Progenitor cell of endocrine pancreas (in vitro differentiated cells): ENCODE measurements at regions not wholly inside any gene's neighbourhood (a gene's known extent, or its start where the extent isn't known, plus 50 kb on each side); places are given as distances from the start of the nearest gene placed in this dataset.

Experiments used
- DNase-seq: peaks from one replicate; pipeline ENCODE4 v3.0.0; 2021; ENCODE audit warnings: low spot score; ENCODE audit not compliant: unreplicated experiment
- H3K27ac Mint-ChIP-seq: 2 replicates; pipeline ENCODE4 v1.8.0; 2021; ENCODE audit warnings: mild to moderate bottlenecking, moderate library complexity, mixed read lengths
- H3K27me3 Mint-ChIP-seq: 2 replicates; pipeline ENCODE4 v1.8.0; 2021; ENCODE audit warnings: mixed read lengths
- H3K36me3 Mint-ChIP-seq: 2 replicates; pipeline ENCODE4 v1.8.0; 2022; ENCODE audit warnings: mixed read lengths; ENCODE audit not compliant: insufficient read depth
- H3K4me1 Mint-ChIP-seq: 2 replicates; pipeline ENCODE4 v1.8.0; 2021; ENCODE audit warnings: low read depth, mixed read lengths
- H3K4me3 Mint-ChIP-seq: 2 replicates; pipeline ENCODE4 v1.8.0; 2021; ENCODE audit warnings: low read depth, mild to moderate bottlenecking, moderate library complexity, mixed read lengths
- H3K9me3 Mint-ChIP-seq: 2 replicates; pipeline ENCODE4 v1.8.0; 2021; ENCODE audit warnings: low read depth, mixed read lengths
- TF ChIP-seq, protein P1 (sequence below): fragments of 200-600 bp; sonication (generic); IDR thresholded peaks from one replicate; pipeline ENCODE4 v1.5.0; 2021; ENCODE audit warnings: antibody characterized with exemption, mild to moderate bottlenecking; ENCODE audit not compliant: unreplicated experiment

- H3K4me1 Mint-ChIP-seq: no peaks in the 10 kb centered on the region
- H3K9me3 Mint-ChIP-seq: no peaks in the 10 kb centered on the region
- H3K27me3 Mint-ChIP-seq: no peaks in the 10 kb centered on the region
- H3K4me3 Mint-ChIP-seq: no peak overlapping the region
- no peak for DNase-seq
- H3K27ac Mint-ChIP-seq: no peak overlapping the region
- no peaks in the 10 kb centered on the region for H3K36me3 Mint-ChIP-seq
- TF ChIP-seq, protein P1, sequence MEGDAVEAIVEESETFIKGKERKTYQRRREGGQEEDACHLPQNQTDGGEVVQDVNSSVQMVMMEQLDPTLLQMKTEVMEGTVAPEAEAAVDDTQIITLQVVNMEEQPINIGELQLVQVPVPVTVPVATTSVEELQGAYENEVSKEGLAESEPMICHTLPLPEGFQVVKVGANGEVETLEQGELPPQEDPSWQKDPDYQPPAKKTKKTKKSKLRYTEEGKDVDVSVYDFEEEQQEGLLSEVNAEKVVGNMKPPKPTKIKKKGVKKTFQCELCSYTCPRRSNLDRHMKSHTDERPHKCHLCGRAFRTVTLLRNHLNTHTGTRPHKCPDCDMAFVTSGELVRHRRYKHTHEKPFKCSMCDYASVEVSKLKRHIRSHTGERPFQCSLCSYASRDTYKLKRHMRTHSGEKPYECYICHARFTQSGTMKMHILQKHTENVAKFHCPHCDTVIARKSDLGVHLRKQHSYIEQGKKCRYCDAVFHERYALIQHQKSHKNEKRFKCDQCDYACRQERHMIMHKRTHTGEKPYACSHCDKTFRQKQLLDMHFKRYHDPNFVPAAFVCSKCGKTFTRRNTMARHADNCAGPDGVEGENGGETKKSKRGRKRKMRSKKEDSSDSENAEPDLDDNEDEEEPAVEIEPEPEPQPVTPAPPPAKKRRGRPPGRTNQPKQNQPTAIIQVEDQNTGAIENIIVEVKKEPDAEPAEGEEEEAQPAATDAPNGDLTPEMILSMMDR: no peak
These were observed 132.0 kb upstream of the RGPD4 start for GRCh38 chr2:107694667-107695066.

GRCh38 chr2:107697385-107697784 lies 129.3 kb upstream of the RGPD4 start:
- Mint-ChIP-seq H3K27me3 (no peaks in the 10 kb centered on the region), H3K36me3 (no peaks in the 10 kb centered on the region), H3K4me3 (no peak overlapping the region), H3K9me3 (no peaks in the 10 kb centered on the region), H3K4me1 (no peaks in the 10 kb centered on the region), H3K27ac (no peak overlapping the region)
- DNase-seq: no peak
- TF ChIP-seq, protein P1: no peak

GRCh38 chr2:107698861-107699260 lies 127.8 kb upstream of the RGPD4 start:
- H3K9me3 Mint-ChIP-seq: no peaks in the 10 kb centered on the region
- no peak for DNase-seq
- H3K4me3 Mint-ChIP-seq: no peak overlapping the region
- H3K27me3 Mint-ChIP-seq: no peaks in the 10 kb centered on the region
- no peak overlapping the region for H3K27ac Mint-ChIP-seq
- H3K36me3 Mint-ChIP-seq: no peaks in the 10 kb centered on the region
- TF ChIP-seq, protein P1: no peak
- H3K4me1 Mint-ChIP-seq: no peaks in the 10 kb centered on the region

DNA sequence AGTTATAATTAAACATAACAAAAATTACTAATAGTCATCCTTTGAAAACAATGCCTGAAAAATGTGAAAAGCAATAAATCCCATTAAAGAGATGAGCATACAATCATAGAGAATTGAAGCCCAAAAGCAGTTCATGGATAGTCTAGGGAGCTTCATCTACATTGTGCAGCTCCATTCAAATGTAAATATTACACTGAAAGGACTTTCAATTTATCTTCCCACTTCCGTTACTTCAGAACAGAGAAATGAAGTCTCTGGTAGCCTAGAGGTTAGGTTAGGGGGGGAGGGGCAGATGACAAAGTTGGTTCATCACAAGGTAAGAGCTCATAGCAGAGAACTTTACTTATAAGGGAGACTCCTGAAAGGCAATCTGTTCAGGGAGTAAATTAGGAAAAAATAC lies 126.6 kb upstream of the RGPD4 start:
- no peaks in the 10 kb centered on the region for H3K27me3 Mint-ChIP-seq
- H3K9me3 Mint-ChIP-seq: no peaks in the 10 kb centered on the region
- H3K27ac Mint-ChIP-seq: no peak overlapping the region
- H3K36me3 Mint-ChIP-seq: no peaks in the 10 kb centered on the region
- DNase-seq: no peak
- no peak overlapping the region for H3K4me3 Mint-ChIP-seq
- H3K4me1 Mint-ChIP-seq: no peaks in the 10 kb centered on the region
- TF ChIP-seq, protein P1: no peak

DNA sequence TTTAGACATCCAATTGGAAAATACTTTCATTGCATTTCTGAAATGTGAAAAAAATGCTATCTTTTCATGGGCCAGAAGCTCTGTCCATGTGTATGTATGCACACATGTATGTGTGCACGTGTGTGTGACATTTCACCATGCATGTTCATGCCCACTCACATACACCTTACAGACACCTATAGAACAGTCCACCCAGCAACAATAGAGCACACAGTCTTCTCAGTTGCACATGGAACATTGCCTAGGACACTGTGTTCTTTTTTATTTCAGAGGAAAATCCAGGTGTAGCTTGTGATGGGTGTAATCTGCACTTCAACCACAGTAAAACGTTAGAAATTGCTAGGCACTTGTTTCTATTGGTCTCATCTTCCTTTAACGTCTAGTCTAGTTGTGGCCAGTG lies 114.8 kb upstream of the RGPD4 start:
- Mint-ChIP-seq H3K27me3 (no peaks in the 10 kb centered on the region), H3K4me1 (no peaks in the 10 kb centered on the region)

More for the DNA sequence above, 114.8 kb upstream of the RGPD4 start:
- no peaks in the 10 kb centered on the region for H3K36me3 Mint-ChIP-seq
- DNase-seq: no peak
- H3K4me3 Mint-ChIP-seq: no peak overlapping the region
- TF ChIP-seq, protein P1: no peak
- H3K27ac Mint-ChIP-seq: no peak overlapping the region
- H3K9me3 Mint-ChIP-seq: no peaks in the 10 kb centered on the region
